ENCODE measurements at regions not wholly inside any gene's neighbourhood (a gene's known extent, or its start where the extent isn't known, plus 50 kb on each side); places are given as distances from the start of the nearest gene placed in this dataset.

DNA sequence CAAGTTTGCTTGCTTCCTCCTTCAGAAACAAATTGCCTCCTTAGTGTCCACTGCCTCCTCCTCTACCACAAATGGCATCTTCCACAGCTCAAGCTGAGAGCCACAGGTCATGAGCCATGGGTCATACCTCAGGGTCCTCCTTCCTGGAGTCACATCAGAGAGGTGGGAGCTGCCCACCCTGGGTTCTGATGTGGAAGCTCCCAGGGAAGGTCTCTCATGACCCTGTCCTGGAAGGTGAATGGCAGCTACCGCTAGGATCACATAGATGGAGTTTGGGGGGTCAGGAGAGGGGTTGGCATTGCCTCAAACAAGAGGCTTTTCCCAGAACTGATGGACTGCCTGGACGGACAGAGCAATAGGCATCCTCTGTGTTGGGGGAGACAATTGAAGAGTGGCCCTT is 321.4 kb downstream of the MATN1 start:
- TF ChIP-seq, protein P1, sequence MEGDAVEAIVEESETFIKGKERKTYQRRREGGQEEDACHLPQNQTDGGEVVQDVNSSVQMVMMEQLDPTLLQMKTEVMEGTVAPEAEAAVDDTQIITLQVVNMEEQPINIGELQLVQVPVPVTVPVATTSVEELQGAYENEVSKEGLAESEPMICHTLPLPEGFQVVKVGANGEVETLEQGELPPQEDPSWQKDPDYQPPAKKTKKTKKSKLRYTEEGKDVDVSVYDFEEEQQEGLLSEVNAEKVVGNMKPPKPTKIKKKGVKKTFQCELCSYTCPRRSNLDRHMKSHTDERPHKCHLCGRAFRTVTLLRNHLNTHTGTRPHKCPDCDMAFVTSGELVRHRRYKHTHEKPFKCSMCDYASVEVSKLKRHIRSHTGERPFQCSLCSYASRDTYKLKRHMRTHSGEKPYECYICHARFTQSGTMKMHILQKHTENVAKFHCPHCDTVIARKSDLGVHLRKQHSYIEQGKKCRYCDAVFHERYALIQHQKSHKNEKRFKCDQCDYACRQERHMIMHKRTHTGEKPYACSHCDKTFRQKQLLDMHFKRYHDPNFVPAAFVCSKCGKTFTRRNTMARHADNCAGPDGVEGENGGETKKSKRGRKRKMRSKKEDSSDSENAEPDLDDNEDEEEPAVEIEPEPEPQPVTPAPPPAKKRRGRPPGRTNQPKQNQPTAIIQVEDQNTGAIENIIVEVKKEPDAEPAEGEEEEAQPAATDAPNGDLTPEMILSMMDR (IDR thresholded peaks at IDR 0.05), result no peak
- TF ChIP-seq, protein P2, sequence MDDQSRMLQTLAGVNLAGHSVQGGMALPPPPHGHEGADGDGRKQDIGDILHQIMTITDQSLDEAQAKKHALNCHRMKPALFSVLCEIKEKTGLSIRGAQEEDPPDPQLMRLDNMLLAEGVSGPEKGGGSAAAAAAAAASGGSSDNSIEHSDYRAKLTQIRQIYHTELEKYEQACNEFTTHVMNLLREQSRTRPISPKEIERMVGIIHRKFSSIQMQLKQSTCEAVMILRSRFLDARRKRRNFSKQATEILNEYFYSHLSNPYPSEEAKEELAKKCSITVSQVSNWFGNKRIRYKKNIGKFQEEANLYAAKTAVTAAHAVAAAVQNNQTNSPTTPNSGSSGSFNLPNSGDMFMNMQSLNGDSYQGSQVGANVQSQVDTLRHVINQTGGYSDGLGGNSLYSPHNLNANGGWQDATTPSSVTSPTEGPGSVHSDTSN (IDR thresholded peaks at IDR 0.05), result no peak
- TF ChIP-seq POLR2A (IDR thresholded peaks at IDR 0.05; ENCODE audit: low read length) (no peak), MAFK (IDR thresholded peaks at IDR 0.05; ENCODE audit: partially characterized antibody) (no peak)
